ENCODE measurements at regions not wholly inside any gene's neighbourhood (a gene's known extent, or its start where the extent isn't known, plus 50 kb on each side); places are given as distances from the start of the nearest gene placed in this dataset.

DNA sequence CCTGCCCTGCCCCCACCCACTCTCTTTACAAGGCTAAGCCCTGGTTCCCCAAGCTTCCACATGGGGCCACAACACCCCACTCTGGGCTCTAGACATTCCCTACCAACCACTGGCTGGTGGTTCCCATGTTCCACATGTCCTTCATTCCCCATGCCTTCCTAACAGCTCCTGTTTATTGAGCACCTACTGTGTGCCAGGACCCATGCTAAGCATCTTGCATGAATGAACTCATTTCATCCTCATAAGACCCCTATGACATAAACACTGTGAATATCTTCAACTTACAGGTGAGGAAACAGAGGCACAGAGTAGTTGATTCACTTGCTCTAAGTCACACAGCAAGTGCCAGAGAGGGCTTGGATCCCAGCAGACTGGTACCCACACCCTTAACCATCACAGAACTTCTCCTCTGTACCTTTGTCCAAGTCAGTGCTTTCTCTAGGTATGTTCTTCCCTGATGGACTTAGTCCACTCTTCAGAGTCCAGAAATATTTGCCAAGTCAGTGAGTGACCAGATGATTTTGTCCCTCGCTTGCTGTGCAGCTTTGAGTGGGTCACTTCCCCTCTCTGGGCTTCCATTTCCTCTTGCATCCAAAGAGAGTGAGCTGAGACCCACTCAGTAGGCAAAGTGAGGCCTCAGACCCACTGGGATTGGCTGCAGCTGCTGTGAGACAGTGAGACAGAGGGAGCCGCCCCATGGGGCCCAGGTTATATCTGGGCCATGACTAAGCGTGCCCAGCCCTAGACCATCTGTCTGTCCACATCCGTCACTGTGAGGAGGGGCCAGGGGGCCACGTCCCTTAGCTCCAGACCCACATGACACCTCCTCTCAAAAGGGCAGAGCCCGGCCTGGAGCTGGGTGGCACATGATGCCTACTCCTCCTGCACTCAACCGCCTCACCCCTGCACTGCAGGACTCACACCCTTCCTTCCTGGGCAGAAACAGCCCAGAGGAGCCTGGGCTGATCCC, 132.4 kb downstream of the MN1 start:
- DNase-seq (ENCODE audit: low read depth) = no peak

DNA sequence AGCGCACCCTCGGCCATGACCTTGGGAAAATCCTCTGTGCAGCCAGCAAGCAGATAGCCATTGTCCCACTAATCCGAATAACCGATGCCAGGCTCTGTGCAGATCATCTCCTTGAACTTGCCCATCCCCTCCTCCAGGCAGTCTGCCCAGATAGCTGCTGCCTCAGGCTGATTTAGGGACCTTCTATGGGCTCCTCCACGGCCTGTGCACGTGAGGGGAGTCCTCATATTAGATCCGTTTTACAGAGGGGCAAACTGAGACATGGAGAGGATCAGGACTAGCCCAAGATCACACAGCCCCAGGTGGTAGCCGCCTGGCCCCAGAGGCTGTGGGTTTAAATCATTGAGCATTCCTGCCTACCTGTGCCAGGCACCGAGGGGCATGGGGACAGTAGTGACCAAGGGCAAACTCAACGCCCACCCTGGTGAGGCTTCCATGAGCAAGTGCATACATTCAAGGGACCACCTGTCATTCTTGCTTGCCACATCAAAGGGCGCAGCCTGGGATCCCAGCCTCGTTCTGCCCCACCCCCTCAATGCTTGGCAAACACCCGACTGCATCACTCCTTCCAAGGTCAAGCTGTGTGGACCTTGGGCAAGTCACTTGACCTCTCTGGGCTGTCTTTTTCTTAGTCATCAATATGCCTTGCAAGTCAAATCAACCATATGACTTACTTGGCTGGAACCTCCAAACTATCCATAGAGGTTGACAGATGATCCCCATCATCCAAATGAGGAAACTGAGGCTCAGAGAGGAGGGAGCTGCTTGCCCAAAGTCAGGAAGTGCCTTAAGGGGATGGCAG, 131.6 kb downstream of the MN1 start:
- no peak for DNase-seq (ENCODE audit: low read depth)

DNA sequence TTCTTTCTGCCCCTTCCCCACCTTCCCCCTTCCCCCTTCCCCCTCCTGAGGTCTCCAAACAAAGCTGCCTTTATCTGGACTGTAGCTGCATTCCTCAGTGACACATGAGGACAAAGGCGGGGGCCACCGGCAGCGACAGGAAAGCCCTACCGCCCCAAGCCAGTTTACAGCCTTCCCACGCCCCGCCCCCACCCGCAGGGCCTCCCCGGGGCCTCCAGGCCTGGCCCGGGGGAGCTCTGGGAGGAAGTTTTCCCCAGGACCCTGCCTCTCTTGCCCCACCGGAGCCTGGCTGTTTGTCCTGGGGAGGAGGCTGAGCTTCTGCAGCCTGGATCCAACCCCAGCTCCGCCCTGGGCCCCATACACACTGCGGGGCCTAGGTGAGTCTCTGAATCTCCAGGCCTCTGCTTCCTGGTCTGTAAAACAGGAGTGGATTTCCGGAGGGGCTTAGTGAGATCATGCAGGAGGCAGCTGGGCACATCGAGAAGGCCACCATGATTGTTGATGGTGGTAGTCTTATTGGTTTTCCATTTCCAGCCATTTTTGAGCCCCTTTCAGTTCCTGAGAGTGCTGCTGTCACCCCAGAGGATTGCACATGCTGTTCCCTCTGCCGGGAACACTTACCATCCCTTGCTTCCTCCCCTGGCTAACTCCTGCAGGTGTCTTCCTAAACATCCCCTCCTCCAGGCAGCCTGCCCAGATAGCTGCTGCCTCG, 130.7 kb downstream of the MN1 start:
- DNase-seq (ENCODE audit: low read depth) = no peak

DNA sequence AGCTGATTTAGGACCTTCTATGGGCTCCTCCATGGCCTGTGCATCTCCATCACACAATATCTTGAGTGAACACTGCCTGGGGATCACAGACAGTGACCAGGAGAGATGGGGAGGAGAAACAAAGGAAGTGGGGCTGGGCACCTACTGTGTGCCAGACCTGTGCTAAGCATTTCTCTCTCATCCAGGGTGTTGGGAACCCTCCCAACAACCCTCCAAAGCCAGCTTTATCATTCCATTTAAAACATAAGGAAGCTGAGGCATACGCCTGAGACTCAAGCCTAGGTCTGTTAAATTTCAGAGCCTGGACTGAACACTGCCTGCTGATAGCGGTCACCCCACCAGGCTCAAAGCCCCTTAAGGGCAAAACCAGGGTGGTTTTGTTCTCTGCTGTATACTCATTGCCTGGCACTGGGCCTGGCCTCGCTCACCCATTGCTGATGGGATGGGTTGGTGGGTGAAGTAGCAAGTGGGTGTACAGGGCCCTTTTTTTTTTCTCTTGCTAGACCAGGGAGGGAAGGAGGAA, 130.1 kb downstream of the MN1 start:
- DNase-seq (ENCODE audit: low read depth) = no peak

DNA sequence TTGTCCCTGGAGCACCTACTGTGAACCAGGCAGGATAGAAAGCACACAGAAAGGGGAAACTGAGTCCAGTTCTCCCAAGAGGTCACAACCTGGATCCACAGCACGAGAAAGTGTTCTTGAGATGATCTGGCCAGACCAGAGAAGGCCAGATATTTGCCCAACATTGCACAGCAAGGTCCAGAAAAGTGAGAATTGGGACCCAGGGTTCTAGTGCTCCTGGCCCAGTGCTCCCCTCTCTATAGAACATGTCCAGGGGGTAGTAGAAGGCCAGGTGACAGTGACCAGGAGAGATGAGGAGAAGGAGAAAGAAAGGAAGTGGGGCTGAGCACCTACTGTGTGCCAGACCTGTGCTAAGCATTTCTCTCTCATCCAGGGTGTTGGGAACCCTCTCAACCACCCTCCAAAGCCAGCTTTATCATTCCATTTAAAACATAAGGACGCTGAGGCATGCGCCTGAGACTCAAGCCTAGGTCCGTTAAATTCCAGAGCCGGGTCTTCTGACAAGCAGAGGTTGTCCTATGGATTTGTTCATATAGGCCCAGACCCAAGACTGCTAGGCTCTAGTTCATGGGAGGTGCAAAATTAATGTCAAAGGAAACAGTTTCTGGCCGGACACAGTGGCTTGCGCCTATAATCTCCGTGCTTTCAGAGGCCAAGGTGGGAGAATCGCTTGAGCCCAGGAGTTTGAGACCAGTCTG, 128.7 kb downstream of the MN1 start:
- no peak for DNase-seq (ENCODE audit: low read depth)

DNA sequence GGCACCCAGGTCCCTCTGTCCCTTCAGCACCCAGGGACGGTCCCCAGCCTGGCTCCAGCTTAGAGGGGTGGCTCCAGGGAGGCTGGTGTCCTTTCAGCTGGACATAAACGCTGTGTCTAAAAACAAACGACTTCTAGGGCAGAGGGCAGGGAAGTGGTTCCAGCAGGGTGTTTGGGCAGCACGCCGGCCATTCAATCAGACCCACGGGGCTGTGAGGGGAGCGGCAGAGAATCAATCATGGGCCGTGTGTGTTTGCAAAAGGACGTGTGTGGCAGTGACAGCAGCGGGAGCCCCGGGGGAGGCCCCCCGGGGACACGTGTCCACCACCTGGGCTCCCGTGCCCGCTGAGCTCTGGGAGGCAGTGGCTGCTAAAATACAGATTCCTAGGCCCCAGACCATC, 127.7 kb downstream of the MN1 start:
- no peak for DNase-seq (ENCODE audit: low read depth)

DNA sequence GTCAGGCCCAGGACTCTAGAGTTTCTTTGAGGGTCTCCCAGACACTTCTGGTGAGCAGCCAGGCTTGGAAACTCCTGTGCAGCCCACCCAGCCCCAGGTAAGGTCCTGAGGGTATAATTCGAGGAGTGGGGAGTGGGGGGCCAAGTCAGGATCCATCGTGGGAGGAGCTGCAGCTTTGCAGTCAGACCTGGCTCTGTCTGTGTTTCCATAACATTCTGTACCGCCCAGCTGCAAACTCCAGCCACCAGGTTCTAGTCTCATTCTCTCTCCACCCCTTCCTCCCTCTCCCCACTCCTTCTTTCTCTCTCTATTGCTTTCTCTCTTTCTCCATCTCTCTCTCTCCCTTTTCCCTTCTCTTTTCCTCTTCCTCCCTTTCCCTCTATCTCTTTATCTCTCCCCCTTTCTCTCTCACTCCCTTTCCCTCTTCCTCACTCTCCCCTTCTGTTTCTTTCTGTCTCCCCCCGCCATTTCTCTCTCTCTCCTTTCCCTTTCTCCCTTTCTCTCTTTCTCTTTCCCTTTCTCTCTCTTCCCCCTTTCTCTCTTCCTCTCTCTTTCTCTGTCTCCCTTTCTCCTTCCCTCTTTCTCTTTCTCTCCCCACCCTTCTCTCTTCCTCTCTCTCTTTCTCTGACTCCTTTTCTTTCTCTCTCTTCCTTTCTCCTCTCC, 127.2 kb downstream of the MN1 start:
- no peak for DNase-seq (ENCODE audit: low read depth)

DNA sequence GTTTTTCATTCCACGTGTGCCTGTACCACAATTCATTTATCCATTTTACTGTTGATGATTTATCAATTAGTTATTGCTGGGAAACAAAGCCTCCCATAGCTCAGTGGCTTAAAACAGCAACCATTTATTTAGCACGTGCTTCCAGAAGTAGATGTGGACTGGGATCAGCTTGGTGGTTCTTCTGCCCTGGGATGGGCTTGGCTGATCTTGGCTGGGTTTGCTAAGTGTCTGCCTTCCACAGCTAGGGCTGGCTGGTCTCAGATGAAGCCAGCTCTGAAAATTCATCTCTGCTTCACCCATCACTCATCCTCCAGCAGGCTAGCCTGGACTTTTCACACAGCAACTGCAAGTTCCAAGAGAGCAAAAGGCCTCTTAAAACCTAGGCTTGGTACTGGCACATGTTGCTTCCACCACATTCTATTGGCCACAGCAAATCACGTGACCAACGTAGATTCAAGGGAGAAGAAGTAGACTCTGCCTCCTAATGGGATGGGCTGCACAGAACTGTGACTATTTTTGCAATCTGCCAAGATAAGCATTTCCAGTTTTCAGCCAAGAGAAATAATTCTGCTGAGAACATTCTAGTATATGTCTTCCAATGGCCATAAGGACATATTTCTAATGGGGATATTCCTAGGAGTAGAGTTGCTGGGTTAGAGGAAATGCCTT, 124.9 kb downstream of the MN1 start:
- no peak for DNase-seq (ENCODE audit: low read depth)

DNA sequence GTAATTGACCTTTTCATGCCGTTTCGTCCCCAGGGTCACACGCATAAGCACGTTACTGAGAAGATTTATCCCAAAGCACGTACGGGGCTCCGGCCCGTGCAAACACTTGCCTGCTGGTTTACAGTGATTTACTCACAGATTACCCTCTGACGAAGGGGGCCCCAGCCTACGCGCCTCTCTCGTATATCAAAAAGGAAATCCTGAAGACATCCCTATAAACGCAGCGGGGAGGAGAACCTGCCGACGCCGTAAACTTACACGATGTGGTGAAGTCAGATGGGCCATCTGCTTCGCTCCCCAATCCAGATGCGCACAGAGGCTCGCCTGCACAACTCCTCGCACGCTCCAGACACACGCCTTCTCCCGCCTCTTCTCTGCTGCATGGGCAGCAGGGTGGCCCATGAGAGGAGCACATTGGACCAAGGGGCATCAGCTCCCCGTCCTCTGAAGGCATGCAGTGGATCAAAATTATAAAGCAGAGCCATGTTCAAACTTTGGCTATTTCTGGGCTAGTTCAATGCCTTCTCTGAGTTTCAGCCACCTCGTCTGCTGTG, 123.6 kb downstream of the MN1 start:
- DNase-seq (ENCODE audit: low read depth) = no peak

DNA sequence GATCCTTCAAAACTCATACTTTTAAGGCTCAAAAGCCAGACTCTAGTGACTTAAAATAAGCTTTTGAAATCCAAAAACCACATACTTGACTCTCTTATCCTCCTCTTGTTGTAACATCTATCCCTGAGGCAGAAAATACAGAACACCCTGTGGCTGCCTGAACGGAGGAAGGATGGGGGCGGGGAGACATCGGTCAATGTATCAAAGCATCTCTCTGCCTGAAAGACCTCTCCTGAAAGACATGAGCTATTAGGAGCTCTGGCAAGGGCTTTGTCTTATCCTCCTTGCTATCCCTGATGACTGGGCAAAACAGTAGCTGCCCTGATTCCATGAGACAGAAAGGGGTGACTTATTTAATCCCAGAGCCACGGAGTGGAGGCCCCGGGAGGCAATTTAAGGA, 122.4 kb downstream of the MN1 start:
- no peak for DNase-seq (ENCODE audit: low read depth)

DNA sequence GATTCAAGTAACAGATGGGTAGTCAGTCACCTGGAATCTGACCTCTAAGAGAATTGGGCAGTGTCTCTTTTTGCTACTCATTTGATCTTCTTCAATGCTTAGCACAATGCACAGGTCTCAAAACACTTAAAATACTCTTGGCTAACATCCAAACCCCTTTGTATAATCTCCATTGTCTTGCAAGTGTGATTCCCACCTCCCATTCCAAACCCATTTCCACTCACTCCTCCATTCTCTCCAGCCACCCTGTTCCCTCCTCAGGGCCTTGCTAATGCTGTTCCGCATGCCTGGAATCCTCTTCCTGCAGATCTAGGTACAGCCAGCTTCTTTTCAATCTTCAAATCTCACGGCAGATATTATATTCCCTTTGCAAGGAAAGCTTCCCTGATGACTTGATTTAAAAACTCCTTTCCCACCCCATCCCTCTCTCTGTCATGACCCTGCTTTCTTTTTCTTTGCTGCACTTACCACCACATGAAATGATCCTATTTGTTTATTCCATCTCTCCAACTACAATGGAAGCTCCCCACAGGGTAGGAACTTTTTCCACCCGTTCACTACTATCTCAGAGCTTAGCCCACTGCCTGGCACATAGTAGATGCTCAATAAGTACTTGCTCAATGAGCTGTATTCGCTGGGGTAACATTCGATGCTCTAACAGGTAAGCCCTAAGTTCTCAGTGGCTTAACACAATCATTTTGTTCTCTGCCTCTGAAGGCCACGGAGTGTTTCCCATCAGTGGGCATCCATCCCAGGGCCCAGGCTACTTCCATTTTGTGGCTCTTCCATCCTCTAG, 121.7 kb downstream of the MN1 start:
- no peak for DNase-seq (ENCODE audit: low read depth)

DNA sequence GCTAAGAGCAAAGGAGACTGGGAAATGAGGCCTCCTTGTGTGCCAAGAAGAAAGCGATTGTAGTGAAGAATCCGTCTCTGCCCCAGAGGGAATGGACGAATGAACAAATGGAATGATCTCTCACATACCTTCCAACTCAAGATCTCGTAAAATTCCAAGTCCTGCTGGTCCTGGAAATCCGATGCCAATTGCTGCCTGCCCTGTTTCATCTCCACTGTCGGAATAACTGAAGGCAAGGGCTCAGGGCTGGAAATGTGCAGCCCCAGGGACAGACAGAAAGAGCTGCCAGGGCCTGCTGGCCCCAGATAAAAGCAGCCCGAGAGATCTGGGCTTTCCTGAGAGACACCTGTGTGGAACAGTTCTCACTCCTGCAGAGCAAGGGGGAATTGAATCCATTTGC, 120.9 kb downstream of the MN1 start:
- no peak for DNase-seq (ENCODE audit: low read depth)

DNA sequence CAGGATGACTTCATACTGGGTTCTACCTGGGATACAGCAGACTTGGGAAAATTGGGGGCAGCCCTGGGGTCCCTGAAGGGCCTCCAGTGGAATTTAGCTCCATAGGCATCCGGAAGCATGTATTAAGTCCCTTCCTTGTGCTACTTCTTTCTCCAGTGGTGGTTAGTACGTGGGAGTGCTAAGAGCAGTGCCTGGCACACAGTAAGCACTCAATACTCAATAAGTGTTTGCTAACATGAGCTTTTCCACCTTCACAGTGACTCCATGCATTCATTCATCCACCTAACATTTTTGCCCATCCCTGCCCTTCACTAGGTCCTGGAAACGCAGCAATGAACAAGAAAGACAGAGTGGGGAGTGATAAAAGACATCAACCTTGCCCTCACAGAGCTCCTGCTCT, 120.5 kb downstream of the MN1 start:
- no peak for DNase-seq (ENCODE audit: low read depth)

DNA sequence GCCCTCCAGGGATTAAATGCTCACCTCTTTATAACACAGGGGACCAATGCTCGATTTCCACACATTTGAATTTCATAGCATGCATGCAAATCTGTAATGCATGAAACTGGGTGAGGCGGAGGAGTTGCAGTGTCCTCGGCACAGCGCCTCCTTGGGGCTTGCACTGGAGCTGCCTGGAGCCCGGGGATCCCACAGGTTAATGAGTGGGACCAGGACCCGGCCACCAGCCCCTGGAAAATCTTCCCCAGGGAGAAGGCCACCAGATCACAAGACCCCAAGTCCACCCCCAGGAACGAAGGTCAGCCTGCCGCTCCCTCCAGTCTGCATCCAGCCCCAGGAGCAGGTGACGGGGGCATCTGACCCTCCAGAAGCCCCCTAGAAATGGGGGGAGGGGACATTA, 119.1 kb downstream of the MN1 start:
- no peak for DNase-seq (ENCODE audit: low read depth)

DNA sequence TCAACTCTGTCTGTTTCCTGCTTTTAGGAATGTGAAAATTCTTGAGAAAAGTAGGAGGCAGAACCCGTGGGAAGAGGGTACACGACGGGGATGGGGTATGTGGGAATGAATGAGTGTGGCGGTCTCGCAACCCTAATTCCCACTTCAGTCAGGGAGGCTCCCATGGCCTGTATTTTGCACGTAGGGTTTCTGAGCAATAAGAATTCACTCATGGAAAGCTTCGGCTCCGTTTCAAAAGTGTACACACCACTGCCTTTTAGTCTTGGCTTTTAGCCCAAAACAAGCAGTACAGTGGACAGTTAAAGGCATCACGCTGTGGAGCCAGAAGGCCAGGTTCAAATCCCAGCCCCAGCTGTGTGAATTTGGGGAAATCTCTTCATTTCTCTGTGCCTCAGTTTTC, 116.7 kb downstream of the MN1 start:
- DNase-seq (ENCODE audit: low read depth) = no peak

DNA sequence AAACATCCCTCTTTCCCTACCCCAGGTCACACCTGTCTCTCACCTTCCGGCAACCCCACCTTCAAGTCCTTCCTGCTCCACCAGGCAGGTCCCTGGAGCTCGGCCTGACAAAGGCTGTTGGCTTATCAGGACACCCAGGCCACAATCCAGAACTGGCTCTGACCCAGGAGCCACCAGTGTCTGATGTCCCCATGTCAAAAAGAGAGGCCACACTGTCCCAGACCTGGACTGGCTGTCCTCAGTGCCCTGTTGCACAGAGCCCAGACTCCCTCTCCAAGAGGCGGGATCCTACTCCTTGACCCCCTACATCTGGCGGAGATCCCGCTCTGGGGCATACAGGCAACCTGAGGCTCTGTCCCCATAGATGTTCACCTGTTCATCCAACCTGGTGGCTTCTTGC, 116.0 kb downstream of the MN1 start:
- no peak for DNase-seq (ENCODE audit: low read depth)

DNA sequence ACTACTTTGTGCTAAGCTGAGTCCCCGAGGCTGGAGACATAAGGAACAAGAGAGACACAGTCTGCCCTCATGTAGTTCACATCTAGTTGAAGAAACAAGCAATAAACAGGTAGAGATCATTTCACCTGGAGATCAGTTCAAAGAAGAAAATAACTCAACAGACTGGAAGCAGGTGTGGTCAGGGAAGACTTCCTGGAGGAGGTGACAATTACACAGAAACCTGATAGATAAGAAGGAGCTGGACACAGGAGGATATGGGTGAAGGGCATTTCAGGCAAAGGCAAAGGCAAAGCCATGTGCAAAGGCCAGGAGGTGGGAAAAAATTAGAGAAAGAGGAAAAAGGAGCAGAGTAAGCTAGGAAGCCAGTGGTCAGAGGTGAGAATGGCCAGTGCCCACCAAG, 115.6 kb downstream of the MN1 start:
- DNase-seq (ENCODE audit: low read depth) = no peak

DNA sequence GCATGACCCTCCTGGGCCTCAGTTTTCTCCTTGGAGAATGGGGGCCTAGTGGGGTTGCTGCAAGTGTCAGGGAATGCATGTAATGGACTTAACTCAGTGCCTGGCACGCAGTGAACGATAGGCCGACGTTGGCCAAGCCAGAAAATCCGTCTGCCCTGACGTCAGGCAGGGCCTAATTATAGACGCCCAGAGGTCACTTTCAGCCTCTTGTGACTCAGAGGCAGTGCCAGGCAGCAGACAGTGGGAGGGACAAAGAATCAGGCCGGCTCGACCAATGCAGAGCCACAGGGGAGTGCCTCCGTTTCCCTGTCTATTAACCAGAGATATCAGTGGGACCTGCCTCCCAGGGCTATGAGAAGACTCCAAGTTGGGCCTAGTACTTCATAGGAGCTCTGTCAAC, 115.0 kb downstream of the MN1 start:
- DNase-seq (ENCODE audit: low read depth) = no peak

DNA sequence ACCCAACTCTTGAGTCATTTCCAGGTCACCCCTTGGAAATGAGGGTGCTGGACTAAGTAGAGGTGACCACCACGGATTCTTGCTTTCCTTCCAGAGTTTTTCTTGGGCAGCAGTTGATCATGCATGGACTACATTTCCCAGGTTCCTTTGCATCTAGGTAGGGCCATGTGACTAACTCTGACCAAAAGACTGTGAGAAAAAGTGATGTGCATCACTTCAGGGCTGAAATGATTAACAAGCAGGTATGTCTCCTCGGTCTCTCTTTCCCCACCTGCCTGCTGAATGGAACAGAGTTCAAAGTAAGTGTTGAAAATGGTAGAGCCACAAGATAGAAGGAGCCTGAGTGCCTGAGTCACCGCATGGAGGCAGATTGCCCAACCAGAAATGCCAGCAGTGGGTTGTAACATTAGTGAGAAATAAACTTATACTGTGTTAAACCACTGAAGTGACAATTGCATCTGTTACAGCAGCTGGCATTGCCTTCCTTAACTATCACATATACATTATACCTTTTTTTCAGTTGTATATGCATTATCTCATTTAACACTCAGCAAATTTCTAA, 113.5 kb downstream of the MN1 start:
- DNase-seq (ENCODE audit: low read depth) = no peak

Measured in activated T-cell treated with anti-CD3 and anti-CD28 coated beads for 24 hours (primary cell).